ENCODE measurements at regions not wholly inside any gene's neighbourhood (a gene's known extent, or its start where the extent isn't known, plus 50 kb on each side); places are given as distances from the start of the nearest gene placed in this dataset.

DNA sequence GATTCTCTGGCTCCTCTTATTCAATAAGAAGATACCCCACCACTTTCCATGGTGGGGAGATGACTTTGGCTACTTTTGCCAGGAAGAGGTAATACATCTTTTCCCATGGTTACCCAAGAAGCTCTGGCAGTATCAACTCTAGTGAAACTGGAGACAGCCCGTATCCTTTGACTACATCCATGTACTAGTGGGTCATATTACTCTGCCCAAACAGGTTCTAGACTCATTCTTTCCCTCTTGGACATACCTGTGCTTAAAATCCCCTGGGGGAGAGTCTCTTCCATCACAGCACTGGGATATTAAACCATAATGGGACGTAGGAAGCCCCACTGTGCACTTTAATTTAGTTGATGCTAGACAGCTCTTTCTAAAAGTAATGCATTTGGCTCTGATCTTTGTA, 144.7 kb upstream of the KLF12 start:
- no peaks in the 10 kb centered on the region for H3K9me3 ChIP-seq
- no peak overlapping the region for H3K4me3 ChIP-seq
- DNase-seq (ENCODE audit: extremely low spot score in 2 of 2) = no peak
- no peaks in the 10 kb centered on the region for H3K36me3 ChIP-seq
- TF ChIP-seq POLR2A (IDR thresholded peaks at IDR 0.05) (no peak), CTCF (IDR thresholded peaks at IDR 0.05) (no peak)
- intact Hi-C loops (cut with DNase I) = no loop called here
- H3K27ac ChIP-seq = no peak overlapping the region
- no peaks in the 10 kb centered on the region for H3K27me3 ChIP-seq
- H3K4me1 ChIP-seq = no peaks in the 10 kb centered on the region

DNA sequence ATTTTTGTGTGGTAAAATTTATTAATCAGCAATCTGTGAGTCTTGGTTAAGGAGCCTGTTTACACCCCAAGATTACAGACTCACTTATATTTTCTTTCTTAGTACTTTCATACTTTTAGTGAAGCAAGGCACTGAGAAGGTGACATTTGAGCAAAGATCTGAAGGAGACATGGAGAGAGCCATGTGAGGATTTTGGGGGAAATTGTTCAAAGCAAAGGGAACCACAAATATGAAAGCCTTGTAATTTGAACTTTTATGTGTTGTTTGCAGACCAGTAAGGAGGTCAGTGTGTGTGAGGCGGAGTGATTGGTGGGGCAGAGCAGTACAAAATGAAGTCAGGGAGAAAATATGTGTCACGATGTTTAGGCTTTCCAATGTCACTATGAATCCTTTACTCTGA, 140.7 kb upstream of the KLF12 start:
- H3K27ac ChIP-seq = no peak overlapping the region
- no peaks in the 10 kb centered on the region for H3K36me3 ChIP-seq
- intact Hi-C loops (cut with DNase I) = no loop called here
- no peaks in the 10 kb centered on the region for H3K27me3 ChIP-seq
- H3K4me3 ChIP-seq = no peak overlapping the region
- TF ChIP-seq POLR2A (IDR thresholded peaks at IDR 0.05) (no peak), POLR2AphosphoS5 (IDR thresholded peaks at IDR 0.05; ENCODE audit: insufficient read depth in 1 of 2, low read depth in 1 of 2) (no peak), CTCF (IDR thresholded peaks at IDR 0.05) (no peak)
- H3K4me1 ChIP-seq = no peaks in the 10 kb centered on the region
- no peaks in the 10 kb centered on the region for H3K9me3 ChIP-seq
- no peak for DNase-seq (ENCODE audit: extremely low spot score in 2 of 2)

DNA sequence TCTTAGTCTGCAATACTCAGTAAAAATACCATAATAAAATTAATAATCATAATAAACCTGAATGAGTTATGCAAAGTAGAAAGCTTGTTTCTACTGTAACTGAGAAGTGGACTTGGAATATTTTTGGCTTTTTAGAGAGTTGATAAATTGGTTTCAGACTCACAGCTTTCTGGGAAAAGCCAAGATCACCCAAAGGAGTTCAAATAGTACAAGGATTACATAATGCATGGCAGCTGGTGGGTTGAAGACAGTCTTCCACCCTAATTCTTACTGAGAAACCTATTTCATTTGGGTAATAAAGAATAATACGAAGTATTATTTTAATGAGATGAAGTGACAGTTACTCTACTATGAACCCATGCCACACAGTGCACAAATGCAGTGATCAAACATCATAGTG, 139.4 kb upstream of the KLF12 start:
- Histone ChIP-seq H3K9me3 (no peaks in the 10 kb centered on the region), H3K4me3 (no peak overlapping the region), H3K27me3 (no peaks in the 10 kb centered on the region), H3K36me3 (no peaks in the 10 kb centered on the region), H3K27ac (no peak overlapping the region), H3K4me1 (no peaks in the 10 kb centered on the region)
- DNase-seq (ENCODE audit: extremely low spot score in 2 of 2) = no peak
- intact Hi-C loops (cut with DNase I) = no loop called here
- TF ChIP-seq POLR2AphosphoS5 (IDR thresholded peaks at IDR 0.05; ENCODE audit: insufficient read depth in 1 of 2, low read depth in 1 of 2) (no peak), POLR2A (IDR thresholded peaks at IDR 0.05) (no peak), CTCF (IDR thresholded peaks at IDR 0.05) (no peak)

GRCh38 chr13:74272826-74273225, 138.6 kb upstream of the KLF12 start:
- Histone ChIP-seq H3K36me3 (no peaks in the 10 kb centered on the region), H3K4me3 (no peak overlapping the region), H3K27me3 (no peaks in the 10 kb centered on the region), H3K27ac (no peak overlapping the region), H3K4me1 (no peaks in the 10 kb centered on the region), H3K9me3 (no peaks in the 10 kb centered on the region)
- no peak for DNase-seq (ENCODE audit: extremely low spot score in 2 of 2)
- intact Hi-C loops (cut with DNase I) = no loop called here
- no peak for TF ChIP-seq POLR2A (IDR thresholded peaks at IDR 0.05)
- TF ChIP-seq POLR2AphosphoS5 (IDR thresholded peaks at IDR 0.05; ENCODE audit: insufficient read depth in 1 of 2, low read depth in 1 of 2) = no peak
- TF ChIP-seq CTCF (IDR thresholded peaks at IDR 0.05) = no peak

- TF ChIP-seq POLR2AphosphoS5 (IDR thresholded peaks at IDR 0.05; ENCODE audit: insufficient read depth in 1 of 2, low read depth in 1 of 2) (no peak), POLR2A (IDR thresholded peaks at IDR 0.05) (no peak), CTCF (IDR thresholded peaks at IDR 0.05) (no peak)
- Histone ChIP-seq H3K36me3 (no peaks in the 10 kb centered on the region), H3K4me3 (no peak overlapping the region), H3K4me1 (no peaks in the 10 kb centered on the region), H3K27ac (no peak overlapping the region), H3K9me3 (no peaks in the 10 kb centered on the region), H3K27me3 (no peaks in the 10 kb centered on the region)
- intact Hi-C loops (cut with DNase I) = no loop called here
- no peak for DNase-seq (ENCODE audit: extremely low spot score in 2 of 2)
Observed at GRCh38 chr13:74270018-74270417, 135.8 kb upstream of the KLF12 start.
